ENCODE measurements at regions not wholly inside any gene's neighbourhood (a gene's known extent, or its start where the extent isn't known, plus 50 kb on each side); places are given as distances from the start of the nearest gene placed in this dataset.

GRCh38 chr13:75231235-75231634 is 250.7 kb downstream of the TBC1D4 start:
- no peak for DNase-seq

DNA sequence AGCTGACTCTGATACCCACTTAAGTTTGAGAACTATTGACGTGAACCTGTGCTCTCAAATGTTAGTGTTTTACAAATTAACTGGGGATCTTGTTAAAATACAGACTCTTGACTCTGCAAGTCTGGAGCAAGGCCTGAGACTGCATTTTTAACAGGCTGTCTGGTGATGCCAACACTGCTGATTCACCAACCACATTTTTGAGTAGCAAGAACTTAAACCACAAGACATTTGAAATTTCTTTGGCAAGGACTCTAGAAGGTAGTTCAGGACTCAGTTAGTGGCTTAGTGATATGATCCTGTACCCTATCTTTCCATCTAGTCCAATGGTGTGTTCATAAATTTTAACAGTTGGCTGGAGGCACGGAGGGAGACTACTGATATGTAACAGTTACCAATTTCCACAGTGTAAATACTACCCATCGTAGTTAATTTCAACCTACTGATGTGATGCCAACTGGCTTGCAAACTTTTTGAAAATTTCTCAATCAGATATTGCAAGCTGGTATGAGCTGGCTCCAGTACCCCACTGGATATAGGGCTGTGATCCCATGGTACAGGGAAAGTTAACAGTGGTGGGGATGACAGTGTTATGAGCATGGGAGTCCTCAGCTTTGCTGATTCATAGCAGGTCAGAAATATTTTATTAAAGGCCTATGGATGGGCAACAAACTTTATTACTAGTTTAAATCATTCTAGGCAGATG is 255.1 kb downstream of the TBC1D4 start:
- no peak for DNase-seq

DNA sequence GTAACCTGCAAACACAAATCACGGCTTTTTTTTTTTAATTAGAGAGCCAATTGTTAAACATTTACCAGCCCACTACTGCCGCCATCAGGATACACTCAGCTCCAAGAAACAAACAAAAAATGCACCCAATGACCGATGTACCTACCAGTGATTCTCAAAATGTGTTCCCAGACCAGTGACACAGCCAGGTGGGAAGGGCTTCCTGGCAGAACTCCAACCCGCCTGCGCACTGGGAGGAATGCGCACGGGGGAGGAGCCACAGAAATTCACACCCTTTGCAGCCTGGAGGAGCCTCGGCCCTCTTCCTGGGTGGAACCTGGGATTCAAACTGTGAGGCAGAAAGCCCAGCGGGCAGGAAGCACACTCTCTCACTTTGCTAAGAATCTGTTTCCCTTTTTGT is 255.9 kb downstream of the TBC1D4 start:
- DNase-seq: no peak

GRCh38 chr13:75225288-75226032 is 256.5 kb downstream of the TBC1D4 start:
- no peak for DNase-seq

DNA sequence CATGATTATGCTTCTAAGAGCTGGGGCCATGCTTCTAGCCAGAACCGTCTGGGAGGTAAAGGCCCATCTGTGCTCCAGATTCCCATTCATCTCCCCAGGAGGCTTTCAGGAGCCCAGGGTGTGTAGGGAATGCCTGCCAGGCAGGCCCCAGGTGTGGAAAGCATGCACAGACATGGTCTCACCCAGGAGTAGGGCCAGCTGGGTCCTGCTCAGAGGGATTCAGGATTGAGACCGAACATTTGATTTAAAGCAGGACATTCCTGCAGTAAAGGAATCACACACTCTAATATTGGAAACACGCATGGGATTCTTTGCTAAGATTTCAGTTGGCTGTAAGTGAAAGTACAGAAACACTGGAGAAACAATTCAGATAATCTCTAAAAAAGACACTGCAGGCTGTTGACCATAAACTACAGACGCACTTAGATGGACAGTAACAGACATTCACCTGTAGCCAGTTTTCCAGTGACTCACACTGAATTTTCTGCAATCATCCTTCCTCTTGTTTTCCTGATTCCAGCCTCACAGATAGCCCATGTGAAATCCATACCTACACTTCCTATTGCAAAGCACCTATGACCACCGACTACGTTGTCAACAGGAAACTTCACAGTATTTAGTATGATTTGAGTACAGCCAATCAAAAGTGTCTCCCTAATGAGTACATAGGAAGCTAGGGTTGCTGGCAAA is 257.8 kb downstream of the TBC1D4 start:
- DNase-seq: no peak

DNA sequence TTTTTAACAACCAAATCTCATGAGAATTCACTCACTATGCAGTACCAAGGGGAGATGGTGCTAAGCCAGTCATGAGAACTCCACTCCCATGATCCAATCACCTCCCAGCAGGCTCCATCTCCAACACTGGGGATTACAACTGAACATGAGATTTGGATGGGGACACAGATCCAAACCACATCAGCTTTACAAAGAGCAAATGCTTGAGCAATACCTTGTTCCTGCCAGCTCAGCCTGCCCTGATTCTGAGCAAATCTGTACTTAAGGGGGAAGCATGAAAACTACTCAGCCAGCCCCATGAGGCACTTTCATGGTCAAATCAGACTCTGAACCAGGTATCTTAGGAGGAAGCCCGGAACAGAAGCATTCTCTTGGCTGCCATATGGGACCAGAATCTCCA is 259.9 kb downstream of the TBC1D4 start:
- no peak for DNase-seq

- no peak for DNase-seq
These were observed 261.1 kb downstream of the TBC1D4 start for GRCh38 chr13:75220861-75221260.

GRCh38 chr13:75220238-75220542 is 261.8 kb downstream of the TBC1D4 start:
- no peak for DNase-seq

DNA sequence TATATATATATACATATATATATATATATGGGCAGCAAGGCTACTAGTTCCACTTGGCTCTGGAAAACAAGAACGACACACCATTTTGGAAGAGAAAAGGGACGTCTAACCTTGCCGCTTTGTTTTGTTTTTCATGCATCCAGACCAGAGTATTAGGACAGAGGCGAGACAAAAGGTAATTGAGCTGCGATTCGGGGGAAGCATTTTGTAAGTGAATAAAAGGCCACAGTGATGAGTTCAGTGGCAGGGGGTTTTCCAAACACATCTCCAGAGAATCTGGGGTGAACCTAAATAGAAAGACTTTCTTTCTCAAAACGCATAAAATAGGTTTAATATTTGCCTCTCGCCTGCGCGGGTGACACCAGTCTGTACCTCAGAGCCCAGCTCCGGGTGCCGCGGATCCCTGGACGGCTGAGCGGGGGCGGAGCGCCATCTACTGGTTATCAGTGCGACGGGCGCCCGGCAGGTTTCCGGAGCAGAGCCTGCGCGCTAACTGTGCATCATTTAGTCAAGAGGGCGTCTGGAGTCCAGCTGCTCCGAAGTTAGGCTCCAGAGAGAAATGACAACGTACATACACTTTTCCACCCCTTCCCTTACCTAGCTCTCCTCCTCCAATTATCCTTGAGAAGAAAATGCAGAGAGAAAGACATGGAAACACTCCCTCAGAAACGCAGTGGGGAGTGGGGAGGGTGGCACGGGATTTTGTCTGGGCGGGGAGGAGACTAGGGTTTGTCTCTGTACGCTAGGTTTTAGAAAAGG is 262.3 kb downstream of the TBC1D4 start:
- peak; percentile 80 for DNase-seq

DNA sequence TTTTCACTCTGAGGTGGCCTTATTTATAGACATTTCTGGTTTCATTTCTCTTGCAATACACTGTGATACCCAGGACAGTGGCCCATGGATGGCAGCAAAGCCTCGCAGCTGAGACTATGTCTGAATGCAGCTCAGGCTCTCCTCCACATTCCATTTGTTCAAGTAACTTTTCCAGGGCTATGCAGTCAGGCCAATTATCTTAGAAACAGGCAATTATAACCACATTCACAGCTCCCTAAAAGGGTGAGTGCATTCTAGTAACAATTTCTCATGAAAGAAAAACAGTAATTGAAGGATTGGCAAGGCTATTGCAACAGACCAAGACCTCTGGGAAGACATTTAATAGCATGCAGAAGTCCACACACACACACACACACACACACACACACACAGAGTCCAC is 264.0 kb downstream of the TBC1D4 start:
- no peak for DNase-seq

- DNase-seq: no peak
These were observed 265.9 kb downstream of the TBC1D4 start for GRCh38 chr13:75216038-75216437.

DNA sequence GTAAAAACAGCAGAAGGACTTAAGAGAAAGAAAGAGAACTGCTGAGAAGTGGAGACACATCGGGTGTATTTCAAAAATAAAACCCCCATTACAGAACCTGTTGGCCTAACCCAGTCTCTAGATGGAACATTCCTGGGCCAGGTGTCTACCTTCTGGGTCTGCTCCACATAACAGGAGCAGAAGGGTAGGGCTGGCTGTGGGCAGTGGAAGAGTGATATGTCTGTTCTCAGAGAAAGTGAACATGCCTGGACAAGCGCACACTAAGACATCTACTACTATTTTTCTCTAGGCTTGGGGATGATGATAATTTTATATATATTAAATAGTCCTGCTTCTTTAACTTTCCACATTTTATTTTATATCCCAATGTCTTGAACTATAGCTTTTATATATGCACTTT is 267.1 kb downstream of the TBC1D4 start:
- no peak for DNase-seq

DNA sequence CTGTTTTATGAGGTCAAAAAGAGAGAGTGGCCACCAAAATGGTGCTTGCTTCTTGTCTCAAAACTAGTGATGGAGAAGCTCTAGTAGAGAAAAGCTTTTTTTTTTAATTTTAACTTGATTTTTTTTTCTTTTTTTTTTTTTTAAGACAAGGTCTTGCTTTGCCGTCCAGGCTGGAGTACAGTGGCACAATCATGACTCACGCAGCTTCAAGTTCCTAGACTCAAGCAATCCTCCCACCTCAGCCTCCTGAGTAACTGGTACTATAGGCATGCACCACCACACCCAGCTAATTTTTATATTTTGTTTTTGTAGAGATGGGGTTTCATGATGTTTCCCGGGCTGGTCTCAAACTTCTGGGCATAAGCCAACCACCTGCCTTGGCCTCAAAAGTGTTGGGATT is 279.0 kb downstream of the TBC1D4 start:
- DNase-seq: no peak

GRCh38 chr13:75197803-75198202 is 284.2 kb downstream of the TBC1D4 start:
- no peak for DNase-seq

DNA sequence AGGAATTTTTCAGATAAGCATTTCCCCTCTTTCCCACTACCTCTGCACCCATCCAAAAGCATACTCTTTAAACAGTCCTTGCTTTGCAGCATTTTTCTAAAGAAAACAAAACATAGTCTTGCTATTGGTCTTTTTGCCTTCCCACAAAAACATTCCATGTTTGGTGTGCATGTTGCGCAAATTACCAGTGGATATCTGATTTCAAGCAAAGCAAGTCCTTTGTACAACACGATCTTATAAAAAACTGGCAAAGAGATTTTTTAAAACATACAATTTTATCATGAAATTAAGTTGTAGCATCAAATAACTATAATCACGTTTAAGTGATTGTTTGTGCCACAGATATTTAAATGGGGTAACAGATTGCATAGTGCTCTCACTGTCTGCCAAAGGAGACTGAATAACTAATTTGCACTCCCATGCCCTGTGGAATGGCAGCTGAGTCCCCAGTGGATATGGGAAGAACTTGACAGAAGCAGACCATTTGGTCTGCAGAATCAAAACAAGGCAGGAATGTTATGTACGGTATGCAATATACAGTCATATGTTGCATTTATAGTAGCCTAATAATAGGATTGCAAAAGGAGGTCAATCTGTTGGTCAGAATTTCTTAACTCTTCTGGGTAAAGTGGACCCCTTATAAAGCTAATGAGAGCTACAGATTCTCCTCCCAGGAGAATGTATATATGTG is 285.7 kb downstream of the TBC1D4 start:
- no peak for DNase-seq

GRCh38 chr13:75195495-75196146 is 286.3 kb downstream of the TBC1D4 start:
- no peak for DNase-seq

GRCh38 chr13:75194717-75195462 is 287.1 kb downstream of the TBC1D4 start:
- no peak for DNase-seq

DNA sequence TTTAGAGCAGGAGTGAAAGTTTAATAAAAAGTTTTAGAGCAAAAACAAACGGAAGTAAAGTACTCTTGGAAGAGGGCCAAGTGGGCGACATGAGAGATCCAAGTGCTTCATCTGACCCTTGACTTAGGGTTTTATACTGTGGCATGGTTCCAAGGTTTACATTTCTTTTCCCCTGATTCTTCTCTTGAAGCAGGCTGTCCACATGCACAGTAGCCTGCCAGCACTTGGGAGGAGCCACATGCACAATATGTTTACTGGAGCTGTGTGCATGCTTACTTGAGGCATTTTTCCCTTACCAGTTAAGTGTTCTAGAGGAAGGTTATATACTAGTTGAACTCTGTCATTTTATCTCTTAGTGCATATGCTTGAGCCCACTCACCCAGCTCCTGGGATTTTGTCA is 295.6 kb downstream of the TBC1D4 start:
- DNase-seq: no peak

DNA sequence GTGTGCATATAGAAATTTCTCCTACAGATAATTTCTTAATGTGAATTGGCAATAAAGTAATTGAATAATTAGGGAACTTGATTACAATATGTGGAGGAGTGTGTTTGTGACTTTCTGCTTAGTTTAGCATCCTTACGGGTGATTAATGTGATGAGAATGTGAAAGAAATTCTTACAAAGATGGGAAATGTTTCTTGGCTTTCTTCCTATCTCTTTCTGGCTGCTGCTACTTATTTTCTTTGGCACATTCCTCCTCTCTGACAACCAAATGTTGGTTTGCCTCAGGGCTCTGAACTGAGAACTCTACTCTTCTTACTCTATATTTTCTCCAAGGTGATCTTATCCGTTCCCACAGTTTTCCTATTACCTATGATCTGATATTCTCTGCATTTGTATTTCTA is 300.1 kb downstream of the TBC1D4 start:
- DNase-seq: no peak

GRCh38 chr13:75180805-75181455 is 301.0 kb downstream of the TBC1D4 start:
- DNase-seq: no peak

- DNase-seq: no peak
These were observed 303.5 kb downstream of the TBC1D4 start for GRCh38 chr13:75178436-75178835.

Measured in NCI-H748 treated with DMSO at 0.1 percent for 48 hours (cell line).